ENCODE measurements at regions not wholly inside any gene's neighbourhood (a gene's known extent, or its start where the extent isn't known, plus 50 kb on each side); places are given as distances from the start of the nearest gene placed in this dataset.

- H3K4me3 ChIP-seq (ENCODE audit: low read depth, low read length): no peak overlapping the region
- TF ChIP-seq MAX (IDR thresholded peaks at IDR 0.05; ENCODE audit: low read depth, low read length): no peak
- TF ChIP-seq POLR2A (IDR thresholded peaks at IDR 0.05; ENCODE audit: extremely low read depth, insufficient read length): no peak
- TF ChIP-seq MYC (IDR thresholded peaks at IDR 0.05; ENCODE audit: low read depth, low read length): no peak
- TF ChIP-seq CTCF (IDR thresholded peaks at IDR 0.05; ENCODE audit: low read depth, low read length): no peak
- peak; percentile 84 for DNase-seq (ENCODE audit: low read depth)
These were observed 295.9 kb upstream of the CRIM1 start for GRCh38 chr2:36059691-36060090.

- peak; percentile 44 for DNase-seq (ENCODE audit: low read depth)
- H3K4me3 ChIP-seq (ENCODE audit: low read depth, low read length): no peak overlapping the region
- TF ChIP-seq MAX (IDR thresholded peaks at IDR 0.05; ENCODE audit: low read depth, low read length) (no peak), CTCF (IDR thresholded peaks at IDR 0.05; ENCODE audit: low read depth, low read length) (no peak), MYC (IDR thresholded peaks at IDR 0.05; ENCODE audit: low read depth, low read length) (no peak), POLR2A (IDR thresholded peaks at IDR 0.05; ENCODE audit: extremely low read depth, insufficient read length) (no peak)
These were observed 296.6 kb upstream of the CRIM1 start for GRCh38 chr2:36058953-36059352.

- no peak overlapping the region for H3K4me3 ChIP-seq (ENCODE audit: low read depth, low read length)
- no peak for DNase-seq (ENCODE audit: low read depth)
- TF ChIP-seq MAX (IDR thresholded peaks at IDR 0.05; ENCODE audit: low read depth, low read length) (no peak), MYC (IDR thresholded peaks at IDR 0.05; ENCODE audit: low read depth, low read length) (no peak), POLR2A (IDR thresholded peaks at IDR 0.05; ENCODE audit: extremely low read depth, insufficient read length) (no peak)
These were observed 297.5 kb upstream of the CRIM1 start for GRCh38 chr2:36058076-36058475.

- no peak for TF ChIP-seq MYC (IDR thresholded peaks at IDR 0.05; ENCODE audit: low read depth, low read length)
- no peak for TF ChIP-seq MAX (IDR thresholded peaks at IDR 0.05; ENCODE audit: low read depth, low read length)
- no peak for TF ChIP-seq CTCF (IDR thresholded peaks at IDR 0.05; ENCODE audit: low read depth, low read length)
- TF ChIP-seq POLR2A (IDR thresholded peaks at IDR 0.05; ENCODE audit: extremely low read depth, insufficient read length): no peak
- H3K4me3 ChIP-seq (ENCODE audit: low read depth, low read length): no peak overlapping the region
- no peak for DNase-seq (ENCODE audit: low read depth)
These were observed 302.8 kb upstream of the CRIM1 start for GRCh38 chr2:36052819-36053218.

- TF ChIP-seq MAX (IDR thresholded peaks at IDR 0.05; ENCODE audit: low read depth, low read length) (no peak), POLR2A (IDR thresholded peaks at IDR 0.05; ENCODE audit: extremely low read depth, insufficient read length) (no peak), CTCF (IDR thresholded peaks at IDR 0.05; ENCODE audit: low read depth, low read length) (no peak), MYC (IDR thresholded peaks at IDR 0.05; ENCODE audit: low read depth, low read length) (no peak)
- DNase-seq (ENCODE audit: low read depth): no peak
- no peak overlapping the region for H3K4me3 ChIP-seq (ENCODE audit: low read depth, low read length)
These were observed 311.2 kb upstream of the CRIM1 start for GRCh38 chr2:36044411-36044810.

- no peak for DNase-seq (ENCODE audit: low read depth)
- TF ChIP-seq CTCF (IDR thresholded peaks at IDR 0.05; ENCODE audit: low read depth, low read length) (no peak), POLR2A (IDR thresholded peaks at IDR 0.05; ENCODE audit: extremely low read depth, insufficient read length) (no peak), MYC (IDR thresholded peaks at IDR 0.05; ENCODE audit: low read depth, low read length) (no peak), MAX (IDR thresholded peaks at IDR 0.05; ENCODE audit: low read depth, low read length) (no peak)
- no peak overlapping the region for H3K4me3 ChIP-seq (ENCODE audit: low read depth, low read length)
These were observed 320.4 kb upstream of the CRIM1 start for GRCh38 chr2:36035137-36035536.
